T1000 (cell line): ENCODE measurements at regions not wholly inside any gene's neighbourhood (a gene's known extent, or its start where the extent isn't known, plus 50 kb on each side); places are given as distances from the start of the nearest gene placed in this dataset.
"Not testable (repeated sequence)": the region's sequence is repeated elsewhere in the genome, so short reads cannot be mapped to it uniquely, and the experiment has no call there.

Experiments
- DNase-seq: peaks from one replicate; lab custom pipeline; 2025; ENCODE audit warnings: mixed read lengths; lab: John Stamatoyannopoulos, UW

DNA sequence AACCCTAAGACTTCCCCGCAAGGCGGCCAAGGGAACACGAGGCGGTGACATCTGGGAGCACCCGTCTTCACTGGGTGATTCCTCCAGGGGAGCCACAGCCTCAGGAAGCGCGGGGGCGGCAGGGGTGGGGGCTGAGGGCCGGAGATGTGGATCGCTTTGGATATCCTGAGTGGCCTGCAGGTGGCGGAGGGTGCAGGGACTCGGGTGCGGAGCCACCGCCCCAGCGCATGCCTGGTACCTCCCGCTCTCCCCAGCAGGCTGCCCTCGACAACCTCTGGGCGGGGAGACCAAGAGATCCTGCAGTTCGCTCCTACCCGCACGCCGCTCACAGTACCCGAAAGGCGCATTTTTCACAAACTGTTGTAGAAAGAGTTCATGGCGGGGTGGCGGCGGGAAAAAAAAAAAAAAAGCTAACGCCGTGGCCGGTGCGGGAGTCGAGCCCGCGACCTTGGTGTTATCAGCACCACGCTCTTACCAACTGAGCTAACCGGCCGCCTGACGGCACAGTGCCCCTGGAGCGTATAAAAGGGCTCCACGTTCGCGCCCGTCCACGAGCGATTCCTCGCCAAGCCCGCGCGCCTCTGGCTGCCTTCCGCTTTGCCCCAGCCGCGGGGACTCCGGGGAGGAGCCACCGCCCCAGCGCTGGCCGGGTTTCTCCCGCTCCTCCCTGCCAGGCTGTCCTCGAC lies 124.7 kb upstream of the PRKX start:
- DNase-seq, result not testable (repeated sequence)

DNA sequence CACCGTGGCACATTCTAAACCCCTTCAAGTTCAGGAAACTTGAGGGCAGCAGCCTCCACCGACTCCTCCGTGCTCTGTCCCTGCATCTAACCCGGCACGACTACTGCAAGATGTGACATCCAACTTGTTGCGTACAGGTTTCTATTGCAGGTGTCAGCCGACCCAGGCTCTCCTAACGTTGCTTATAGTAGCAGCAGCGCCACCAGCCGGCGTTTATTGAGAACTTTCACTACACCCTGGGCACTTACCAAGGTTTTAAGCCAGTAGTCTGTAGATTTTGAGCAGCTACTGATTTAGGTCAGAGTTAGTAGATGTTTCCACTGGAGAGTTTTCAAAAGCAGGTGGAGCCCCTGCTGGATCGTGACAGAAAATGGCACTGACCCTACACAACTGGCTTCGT lies 123.8 kb upstream of the PRKX start:
- not testable (repeated sequence) for DNase-seq

DNA sequence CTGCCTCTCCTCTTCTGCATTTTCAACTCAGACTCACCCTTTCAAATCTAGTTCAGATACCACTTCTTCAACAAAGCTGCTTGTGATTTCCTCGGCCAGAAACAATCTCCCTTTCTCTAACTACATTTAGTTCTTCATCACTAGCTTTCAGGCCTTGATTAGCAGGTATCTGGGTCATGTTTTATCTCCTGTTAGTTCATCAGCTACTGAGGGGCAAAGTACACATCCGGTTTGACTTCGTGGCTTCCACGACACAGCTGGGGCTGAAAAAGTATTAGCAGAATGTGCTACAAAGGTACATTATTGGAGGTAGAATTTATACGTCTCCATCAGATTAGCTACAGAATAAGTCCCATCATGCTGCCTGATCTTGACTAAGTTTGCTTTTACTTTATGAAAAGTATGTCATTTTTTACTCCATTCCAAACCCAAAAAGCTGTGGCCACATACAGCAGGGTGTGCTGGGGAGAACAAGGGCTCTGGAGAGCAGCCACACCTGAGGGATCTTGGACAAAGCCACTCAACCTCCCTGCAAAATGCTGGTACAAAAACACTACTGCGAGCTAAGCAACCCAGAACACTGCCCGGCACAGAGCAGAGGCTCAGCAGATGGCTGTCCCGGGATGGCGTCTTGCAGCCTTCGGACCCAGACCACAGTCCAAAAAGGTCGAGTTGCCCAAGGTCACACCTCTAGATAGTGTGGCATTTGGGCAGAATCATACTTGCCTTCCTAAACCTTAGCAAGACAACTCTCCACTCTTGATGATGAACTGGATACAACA lies 120.5 kb upstream of the PRKX start:
- not testable (repeated sequence) for DNase-seq

DNA sequence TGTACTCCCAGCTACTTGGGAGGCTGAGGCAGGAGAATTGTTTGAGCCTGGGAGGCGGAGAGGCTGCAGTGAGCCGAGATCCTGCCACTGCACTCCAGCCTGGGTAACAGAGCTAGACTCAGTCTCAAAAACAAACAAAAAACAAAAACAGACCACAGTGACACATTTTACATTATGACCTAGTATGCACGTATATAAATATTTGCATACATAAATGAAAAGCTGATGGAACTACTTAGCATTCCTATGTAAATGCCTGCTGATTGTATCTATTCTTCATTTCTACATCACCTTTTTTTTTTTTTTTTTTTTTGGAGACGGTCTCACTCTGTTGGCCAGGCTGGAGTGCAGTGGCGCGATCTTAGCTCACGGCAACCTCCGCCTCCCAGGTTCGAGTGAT lies 116.6 kb upstream of the PRKX start:
- DNase-seq, result not testable (repeated sequence)

DNA sequence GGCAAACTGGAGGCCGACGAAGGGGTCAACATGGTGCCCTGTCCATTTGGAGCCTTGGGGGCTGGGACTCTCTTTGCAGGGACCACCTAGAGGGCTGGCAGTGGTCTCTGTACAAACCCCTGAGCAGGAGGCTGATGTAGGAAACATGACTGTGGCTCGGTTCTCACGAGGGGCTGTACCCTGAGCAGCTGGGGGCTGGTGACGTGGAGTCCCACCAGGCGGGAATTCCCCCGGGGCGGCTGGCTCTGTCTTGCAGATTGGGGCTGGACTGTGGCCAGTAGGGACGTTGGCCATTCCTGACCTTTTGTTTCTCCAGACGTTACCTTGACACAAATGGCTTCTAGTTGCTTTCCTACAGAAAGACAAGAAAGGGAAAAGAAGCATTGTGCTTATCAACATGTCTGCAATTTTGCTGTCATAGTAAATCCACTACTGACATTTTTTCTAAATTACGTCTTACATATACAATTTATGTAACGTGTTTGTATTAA lies 115.6 kb upstream of the PRKX start:
- not testable (repeated sequence) for DNase-seq

DNA sequence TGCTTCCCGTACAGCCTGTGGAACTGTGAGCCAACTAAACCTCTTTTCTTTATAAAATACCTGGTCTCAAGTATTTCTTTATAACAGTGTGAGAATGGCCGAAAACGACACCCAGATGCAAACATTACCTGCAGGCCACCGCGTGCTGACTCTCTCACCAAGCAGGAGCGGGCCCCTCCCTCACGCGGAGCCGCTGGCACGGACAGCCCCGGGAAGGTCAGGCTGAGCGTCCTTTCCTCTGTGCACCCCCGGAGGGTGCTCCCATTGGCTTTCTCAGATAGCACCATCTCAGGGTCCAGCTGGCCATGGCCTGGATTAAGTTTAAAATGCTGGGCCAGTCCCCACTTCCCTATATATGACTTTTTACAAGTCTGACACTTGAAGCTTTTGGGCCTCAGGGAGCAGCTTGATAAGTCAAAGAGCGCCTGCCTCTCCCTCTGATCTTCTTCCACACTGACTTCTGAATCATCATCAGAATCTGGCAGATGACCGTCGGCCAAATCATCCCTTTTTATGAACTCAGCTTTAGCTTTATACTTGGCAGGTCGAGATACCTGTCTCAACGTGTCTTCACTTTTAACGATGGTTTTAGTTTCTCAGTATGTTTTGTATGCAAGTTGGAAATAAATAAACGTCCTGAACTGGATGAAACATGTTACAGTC lies 115.1 kb upstream of the PRKX start:
- not testable (repeated sequence) for DNase-seq

DNA sequence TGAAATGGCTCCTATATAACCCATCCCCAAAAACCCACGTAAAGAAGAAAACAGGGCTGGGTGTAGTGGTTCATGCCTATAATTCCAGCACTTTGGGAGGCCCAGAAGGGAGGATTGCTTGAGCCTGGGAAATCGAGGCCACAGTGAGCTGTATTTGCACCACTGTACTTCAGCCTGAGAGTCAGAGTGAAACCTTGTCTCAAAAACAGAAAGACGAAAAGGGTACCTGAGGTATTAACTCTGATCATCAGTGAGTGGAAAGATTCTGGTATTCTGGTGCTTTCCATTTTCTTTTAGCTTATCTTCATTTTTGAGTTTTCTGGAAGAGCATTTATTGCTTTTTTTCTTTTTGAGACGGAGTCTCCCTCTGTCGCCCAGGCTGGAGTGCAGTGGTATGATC lies 110.6 kb upstream of the PRKX start:
- DNase-seq, result not testable (repeated sequence)

DNA sequence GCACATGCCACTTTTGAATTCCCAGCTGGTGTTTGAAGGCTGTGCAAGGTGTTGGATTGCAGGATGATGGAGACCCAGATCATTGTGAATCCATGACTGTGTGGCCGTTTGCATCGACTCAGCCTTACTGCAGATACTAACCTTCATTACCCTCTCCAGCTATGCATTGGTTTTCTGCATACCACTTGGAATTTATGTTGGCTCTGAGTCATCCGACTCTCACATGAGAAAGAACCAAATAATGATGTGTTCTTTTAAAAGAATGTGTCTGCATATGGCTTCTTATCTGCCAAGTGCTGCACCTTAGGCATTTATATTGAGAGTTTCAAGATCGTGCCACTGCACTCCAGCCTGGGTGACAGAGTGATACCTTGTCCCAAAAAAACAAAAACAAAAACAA lies 106.7 kb upstream of the PRKX start:
- DNase-seq, result no peak

DNA sequence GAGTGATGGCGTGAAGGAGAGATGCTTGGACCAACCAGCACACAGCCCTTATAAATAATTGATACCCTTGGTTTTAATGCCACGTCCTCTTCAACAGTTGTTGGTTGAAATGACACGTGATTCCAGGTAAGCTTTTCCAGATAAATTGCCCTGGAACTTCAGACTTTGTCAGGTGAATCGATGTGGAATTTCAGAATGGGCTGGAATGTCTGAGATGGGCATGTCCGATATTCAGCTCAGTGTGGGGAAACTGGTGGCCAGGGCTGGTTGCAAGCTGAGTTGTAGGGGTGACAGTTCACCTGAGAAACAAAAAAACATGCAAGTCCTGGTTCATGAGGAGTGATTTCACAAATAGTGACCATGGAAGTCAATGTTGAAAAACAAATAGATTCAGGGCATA lies 104.0 kb upstream of the PRKX start:
- not testable (repeated sequence) for DNase-seq

DNA sequence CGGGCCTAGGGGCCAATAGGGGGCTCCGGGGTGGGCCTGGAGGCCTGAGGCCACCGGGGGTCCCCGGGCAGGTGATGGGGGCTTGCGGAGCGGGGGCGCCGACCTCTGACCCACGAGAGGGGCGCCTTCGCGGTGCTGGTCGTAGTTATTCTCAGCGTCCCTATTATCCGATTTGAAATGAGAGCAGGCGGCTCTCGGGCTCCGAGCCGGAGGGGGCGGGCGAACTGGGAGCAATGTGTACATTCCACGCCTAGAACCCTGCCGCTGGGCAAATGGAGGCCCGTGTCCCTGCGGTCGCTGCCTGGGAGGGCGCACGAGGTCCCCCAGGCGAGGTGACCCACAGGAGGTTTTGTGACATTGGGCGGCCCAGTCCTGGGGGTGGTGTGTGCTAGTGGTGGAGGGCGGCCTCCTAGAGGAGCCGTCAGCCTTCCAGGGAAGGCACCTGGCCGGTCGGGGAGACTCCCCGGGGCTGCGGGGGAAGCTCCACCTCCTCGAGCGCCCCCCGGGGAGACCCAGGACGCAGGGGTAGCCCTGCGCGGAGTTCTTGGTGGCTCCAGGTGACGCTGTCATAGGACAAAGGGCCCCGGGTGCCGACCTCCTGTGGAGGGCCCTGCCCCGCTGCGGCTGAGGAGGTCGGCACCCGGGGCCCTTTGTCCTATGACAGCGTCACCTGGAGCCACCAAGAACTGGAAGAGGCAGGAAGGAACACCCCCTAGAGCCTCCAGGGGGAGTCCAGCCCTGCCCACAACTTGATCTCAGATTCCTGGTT lies 102.6 kb upstream of the PRKX start:
- DNase-seq, result peak; percentile 1

DNA sequence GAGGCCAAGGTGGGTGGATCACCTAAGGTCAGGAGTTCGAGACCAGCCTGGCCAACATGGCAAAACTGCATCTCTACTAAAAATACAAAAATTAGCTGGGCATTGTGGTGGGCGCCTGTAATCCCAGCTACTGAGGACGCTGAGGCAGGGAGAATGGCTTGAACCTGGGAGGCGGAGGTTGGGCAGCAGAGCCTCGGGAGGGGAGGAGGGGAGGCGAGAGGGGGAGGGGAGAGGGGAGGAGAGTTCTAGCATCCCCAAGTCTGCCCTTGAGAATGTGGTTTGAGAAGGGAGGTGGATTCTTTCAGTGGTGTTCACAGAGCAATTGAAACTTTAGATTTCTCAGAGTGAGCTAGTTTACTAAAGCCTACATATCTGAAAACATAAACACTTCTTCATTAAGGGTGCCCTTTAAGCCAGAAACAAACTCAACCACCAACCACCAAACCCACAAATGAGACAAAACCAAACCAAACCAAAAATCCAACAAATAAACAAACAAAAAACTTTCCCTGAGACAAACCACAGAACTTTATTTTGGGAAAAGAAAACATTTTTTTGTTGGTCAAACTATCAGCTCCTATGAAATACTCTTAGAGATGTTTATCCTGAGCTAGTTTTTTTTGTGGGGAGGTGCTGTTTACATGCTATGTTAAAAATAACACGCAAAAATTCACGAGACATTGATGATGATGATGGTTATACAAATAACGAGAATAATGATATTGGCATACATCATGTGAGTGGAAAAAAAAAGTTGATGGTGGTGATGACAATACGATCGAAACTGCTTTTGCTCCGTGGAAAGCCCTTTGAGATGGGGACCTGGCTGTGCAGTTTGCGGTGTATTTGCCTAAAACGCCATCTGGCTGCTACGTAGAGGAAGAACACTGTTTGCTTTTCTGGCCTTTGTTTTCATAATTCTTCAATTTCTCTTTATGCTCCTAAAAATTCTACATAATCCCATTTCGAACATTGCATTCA lies 98.2 kb upstream of the PRKX start:
- no peak for DNase-seq

DNA sequence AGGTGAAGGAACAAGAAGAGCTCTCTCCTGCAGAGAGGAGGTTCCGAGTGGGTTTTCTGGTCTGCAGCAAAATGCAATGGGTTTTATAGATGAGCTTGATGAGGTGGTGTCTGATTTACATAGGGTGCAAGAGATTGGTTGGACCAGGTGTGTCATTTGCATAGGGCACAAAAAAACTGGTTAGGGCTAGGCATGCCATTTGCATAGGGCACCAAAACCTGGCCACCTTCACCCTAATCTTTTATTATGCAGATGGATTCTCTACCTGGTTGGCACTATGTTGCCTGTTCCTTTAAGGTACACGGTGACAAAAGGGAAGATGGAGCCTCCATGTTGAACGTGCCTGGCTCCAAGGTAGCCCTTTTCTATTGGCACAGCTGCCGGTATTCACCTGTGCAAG lies 94.5 kb upstream of the PRKX start:
- no peak for DNase-seq

DNA sequence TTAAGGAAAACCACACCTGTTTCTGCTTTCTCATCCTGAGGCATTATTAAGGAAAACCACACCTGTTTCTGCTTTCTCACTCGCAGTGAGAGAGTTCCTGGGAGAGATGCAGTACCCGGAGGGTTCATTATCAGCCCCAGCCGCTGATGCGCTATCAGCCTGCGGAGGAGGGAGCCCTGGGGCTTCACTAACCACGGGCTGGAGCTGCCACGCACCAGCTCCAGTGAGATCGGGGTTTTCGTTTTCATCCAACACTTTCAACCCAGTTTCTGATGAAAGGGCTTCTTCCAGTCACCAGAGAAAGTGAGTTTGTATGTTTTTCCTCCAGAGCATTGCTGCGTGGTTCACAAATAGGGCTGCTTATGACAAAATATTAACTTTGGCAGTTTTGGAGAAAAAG lies 93.2 kb upstream of the PRKX start:
- no peak for DNase-seq

DNA sequence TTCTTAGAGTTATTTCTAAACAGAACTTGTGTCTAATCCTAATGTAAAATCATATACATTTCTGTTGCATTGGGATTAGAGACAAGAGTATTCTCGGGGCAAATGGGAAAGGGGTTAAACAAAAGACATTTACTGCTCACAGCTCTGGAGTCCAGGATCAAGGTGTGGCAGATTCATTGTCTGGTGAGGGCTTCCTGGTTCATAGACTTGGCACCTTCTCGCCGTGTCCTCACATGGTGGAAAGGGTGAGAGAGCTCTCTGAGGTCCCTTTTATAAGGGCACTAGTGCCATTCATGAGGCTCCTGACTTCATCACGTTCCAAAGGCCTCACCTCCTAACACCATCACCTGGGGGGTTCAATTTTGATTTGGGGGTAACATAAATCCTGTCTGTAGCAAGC lies 90.3 kb upstream of the PRKX start:
- DNase-seq, result no peak

DNA sequence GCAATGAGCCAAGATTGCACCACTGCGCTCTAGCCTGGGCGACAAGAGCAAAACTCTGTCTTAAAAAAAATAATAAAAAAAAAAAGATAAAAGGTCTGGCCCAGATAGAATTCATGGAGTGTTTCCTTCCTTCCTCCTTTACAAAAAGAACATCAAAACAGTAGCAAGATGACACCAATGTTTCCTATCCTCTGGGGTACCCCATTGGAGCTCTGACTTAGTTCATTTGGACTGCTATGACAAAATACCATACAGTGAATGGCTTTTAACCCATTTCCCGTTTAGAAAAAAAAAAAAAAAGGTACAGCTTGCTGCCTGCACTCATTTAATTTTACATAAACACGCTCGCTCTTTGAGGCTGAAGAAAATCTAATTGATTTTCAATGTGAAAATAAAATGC lies 89.9 kb upstream of the PRKX start:
- no peak for DNase-seq

DNA sequence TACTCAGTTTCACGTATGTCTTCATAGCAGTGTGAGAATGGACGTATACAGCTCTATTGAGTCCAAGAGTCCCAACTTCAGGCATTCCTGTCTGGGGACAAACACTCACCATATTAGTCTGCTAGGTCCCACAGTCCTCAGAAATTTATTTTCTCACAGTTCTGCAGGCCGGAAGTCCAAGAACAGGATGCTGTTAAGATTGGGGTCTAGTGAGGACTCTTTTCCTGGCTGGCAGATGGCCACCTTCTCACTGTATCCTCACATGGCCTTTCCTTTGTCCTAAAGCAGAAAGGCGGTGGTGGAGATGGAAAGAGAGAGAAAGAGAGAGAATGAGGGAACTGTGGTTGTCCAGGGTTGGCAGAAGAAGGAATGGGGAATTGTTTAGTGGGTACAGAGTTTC lies 82.0 kb upstream of the PRKX start:
- not testable (repeated sequence) for DNase-seq

DNA sequence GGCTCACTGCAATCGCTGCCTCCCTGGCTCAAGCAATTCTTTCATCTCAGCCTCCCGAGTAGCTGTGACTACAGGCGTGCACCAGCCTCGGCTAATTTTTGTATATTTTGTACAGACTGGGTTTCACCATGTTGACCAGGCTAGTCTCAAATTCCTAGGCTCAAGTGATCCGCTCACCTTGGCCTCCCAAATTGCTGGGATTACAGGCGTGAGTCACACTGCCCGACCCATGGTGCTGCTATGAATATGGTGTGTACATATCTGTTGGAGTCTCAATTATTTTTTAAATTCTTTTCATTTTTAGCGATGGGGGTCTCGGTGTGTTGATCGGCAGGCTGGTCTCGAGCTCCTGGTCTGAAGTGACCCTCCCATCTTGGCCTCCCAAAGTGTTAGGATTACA lies 78.0 kb upstream of the PRKX start:
- DNase-seq, result no peak

DNA sequence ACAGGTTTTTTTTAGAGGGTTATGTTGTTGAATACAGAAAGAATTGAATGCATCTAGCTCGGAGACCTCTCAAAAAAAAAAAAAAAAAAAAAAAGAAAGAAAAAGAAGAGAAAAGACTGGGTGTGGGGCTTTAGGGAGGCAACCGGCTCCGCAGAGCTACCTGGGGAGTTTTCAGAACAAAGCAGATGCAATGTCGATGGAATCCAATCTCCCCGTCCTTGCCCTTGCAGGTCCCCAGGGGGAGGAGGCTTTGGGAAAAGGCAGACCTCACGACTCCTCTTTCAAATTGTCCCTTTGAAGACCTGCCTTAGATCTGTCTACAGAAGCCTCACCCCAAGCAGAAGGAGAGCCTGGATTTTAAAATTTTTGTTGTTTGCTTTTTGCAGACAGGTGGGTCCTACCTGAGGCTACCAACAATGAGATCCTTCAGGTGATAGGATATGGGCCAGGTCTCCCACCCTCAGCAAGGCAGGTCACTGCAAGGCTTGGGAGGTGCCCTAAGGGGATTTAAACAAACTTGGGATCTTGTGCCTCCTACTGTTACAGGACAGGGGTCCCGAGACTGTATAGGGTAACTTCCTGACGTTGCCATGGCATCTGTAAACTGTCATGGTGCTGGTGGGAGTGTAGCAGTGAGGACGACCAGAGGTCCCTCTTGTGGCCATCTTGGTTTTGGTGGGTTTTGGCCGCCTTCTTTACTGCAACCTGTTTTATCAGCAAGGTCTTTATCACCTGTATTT lies 75.2 kb upstream of the PRKX start:
- DNase-seq, result no peak

DNA sequence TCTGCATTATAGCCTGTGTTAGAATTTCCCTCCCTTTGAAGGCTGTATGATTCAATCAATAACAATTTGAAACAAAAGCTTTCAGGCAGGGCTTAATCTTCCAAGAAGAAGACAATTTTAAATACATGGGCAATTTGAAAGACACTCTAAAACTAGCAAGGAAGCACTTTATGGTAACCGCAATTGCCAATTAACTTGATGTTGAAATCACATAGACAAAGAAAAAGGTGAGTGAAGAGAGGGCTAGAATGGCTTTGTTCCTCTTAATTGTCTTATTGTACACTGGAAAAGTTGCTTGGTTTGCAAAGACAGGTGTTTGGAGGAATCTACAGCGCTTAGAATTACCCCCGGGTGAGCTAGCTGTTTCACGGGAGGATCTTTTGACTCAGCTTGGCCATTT lies 74.4 kb upstream of the PRKX start:
- DNase-seq, result no peak

DNA sequence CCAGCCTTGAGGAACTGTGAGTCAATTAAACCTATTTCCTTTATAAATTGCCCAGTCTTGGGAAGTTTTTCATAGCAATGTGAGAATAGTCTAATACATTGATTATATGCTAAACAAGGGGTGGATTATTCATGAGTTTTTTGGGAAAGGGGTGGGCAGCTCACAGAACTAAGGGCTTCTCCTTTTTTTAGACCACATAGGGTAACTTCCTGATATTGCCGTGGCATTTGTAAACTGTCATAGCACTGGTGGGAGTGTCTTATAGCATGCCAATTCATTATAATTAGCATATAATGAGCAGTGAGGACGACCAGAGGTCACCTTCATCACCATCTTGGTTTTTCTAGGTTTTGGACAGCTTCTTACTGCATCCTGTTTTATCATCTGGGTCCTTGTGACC lies 72.4 kb upstream of the PRKX start:
- DNase-seq, result not testable (repeated sequence)
